ENCODE measurements at regions not wholly inside any gene's neighbourhood (a gene's known extent, or its start where the extent isn't known, plus 50 kb on each side); places are given as distances from the start of the nearest gene placed in this dataset.

GRCh38 chr20:22070610-22071058 lies 365.2 kb downstream of the PAX1 start:
- ATAC-seq: peak in 3 of 8 donors; percentile 34 to 80 (median 40)
- H3K9me3 ChIP-seq: peaks cover 0 to 10% (median 0%) of the 10 kb centered on the region in 11 donors
- TF ChIP-seq CTCF (IDR thresholded peaks at IDR 0.05): no peak
- 56 to 63% methylated on average over 4 of the region's 4 CpGs for WGBS, 2 donors
- intact Hi-C loops (cut with DNase I): no loop called here
- DNase-seq: peak in 1 of 2 donors; percentile 16
- H3K4me1 ChIP-seq: no peaks in the 10 kb centered on the region
- H3K27me3 ChIP-seq: no peaks in the 10 kb centered on the region
- no peak overlapping the region for H3K27ac ChIP-seq
- no peaks in the 10 kb centered on the region for H3K36me3 ChIP-seq
- no peak overlapping the region for H3K4me3 ChIP-seq

DNA sequence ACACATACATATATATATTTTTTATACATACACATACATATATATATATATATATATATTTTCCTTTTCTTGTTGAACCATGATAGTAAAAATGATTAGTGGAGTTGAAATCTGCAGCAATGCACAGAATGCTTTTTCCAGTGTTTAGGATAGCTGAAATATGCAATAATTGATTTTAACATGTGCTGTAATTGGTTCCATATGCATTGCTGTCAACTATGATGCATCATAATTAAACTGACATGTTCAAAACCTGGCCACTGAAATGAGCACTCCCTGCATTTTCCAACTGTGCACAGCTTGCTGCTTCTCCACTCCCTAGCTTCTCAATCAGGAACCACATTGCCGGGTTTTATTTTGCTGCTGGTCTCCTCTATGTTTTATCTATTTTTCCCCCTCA lies 358.3 kb downstream of the PAX1 start:
- Histone ChIP-seq H3K9me3 (no peaks in the 10 kb centered on the region), H3K4me1 (no peaks in the 10 kb centered on the region), H3K4me3 (no peak overlapping the region), H3K27me3 (no peaks in the 10 kb centered on the region), H3K27ac (no peak overlapping the region), H3K36me3 (no peaks in the 10 kb centered on the region)
- no peak for DNase-seq
- TF ChIP-seq CTCF (IDR thresholded peaks at IDR 0.05): no peak
- ATAC-seq: no peak
- WGBS, 2 donors: 80 to 94% methylated on average over 1 of the region's 1 CpG
- intact Hi-C loops (cut with DNase I): no loop called here

DNA sequence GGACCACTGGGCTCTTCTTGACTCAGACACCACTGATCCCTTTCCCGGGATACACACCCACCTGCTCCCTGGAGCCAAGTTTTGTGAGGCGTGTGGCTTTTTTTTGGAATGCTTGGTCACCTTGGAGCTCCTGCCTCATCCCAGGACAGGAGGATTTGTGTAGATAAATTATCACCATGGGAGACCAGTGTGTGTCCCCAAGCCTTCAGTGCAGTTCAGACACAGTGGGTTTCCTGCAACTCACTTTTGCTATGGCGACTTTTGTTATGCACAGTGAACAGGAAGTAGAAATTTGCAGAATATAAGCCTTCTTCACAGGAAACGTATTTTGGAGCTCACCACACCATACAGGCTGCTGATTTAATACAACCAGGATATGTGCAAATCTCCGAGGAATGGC lies 357.4 kb downstream of the PAX1 start:
- TF ChIP-seq CTCF (IDR thresholded peaks at IDR 0.05): no peak
- no peak for ATAC-seq
- intact Hi-C loops (cut with DNase I): no loop called here
- no peaks in the 10 kb centered on the region for H3K4me1 ChIP-seq
- H3K36me3 ChIP-seq: no peaks in the 10 kb centered on the region
- no peak overlapping the region for H3K4me3 ChIP-seq
- no peaks in the 10 kb centered on the region for H3K27me3 ChIP-seq
- no peak overlapping the region for H3K27ac ChIP-seq
- H3K9me3 ChIP-seq: no peaks in the 10 kb centered on the region
- DNase-seq: no peak
- 66 to 67% methylated on average over 5 of the region's 5 CpGs for WGBS, 2 donors

GRCh38 chr20:22060610-22061009 lies 355.1 kb downstream of the PAX1 start:
- no peak for TF ChIP-seq CTCF (IDR thresholded peaks at IDR 0.05)
- no peak for ATAC-seq
- Histone ChIP-seq H3K9me3 (no peaks in the 10 kb centered on the region), H3K4me3 (no peak overlapping the region), H3K27ac (no peak overlapping the region), H3K36me3 (no peaks in the 10 kb centered on the region), H3K27me3 (no peaks in the 10 kb centered on the region), H3K4me1 (no peaks in the 10 kb centered on the region)
- 63 to 66% methylated on average over 2 of the region's 2 CpGs for WGBS, 2 donors
- DNase-seq: no peak
- intact Hi-C loops (cut with DNase I): no loop called here

GRCh38 chr20:22058746-22059145 lies 353.3 kb downstream of the PAX1 start:
- no peaks in the 10 kb centered on the region for H3K27me3 ChIP-seq
- DNase-seq (no peak), ATAC-seq (no peak)
- H3K4me1 ChIP-seq: no peaks in the 10 kb centered on the region
- H3K36me3 ChIP-seq: no peaks in the 10 kb centered on the region
- no peaks in the 10 kb centered on the region for H3K9me3 ChIP-seq
- no peak overlapping the region for H3K4me3 ChIP-seq
- intact Hi-C loops (cut with DNase I): no loop called here
- TF ChIP-seq CTCF (IDR thresholded peaks at IDR 0.05): no peak
- no peak overlapping the region for H3K27ac ChIP-seq
